IPS-20b (cell line): ENCODE measurements at regions not wholly inside any gene's neighbourhood (a gene's known extent, or its start where the extent isn't known, plus 50 kb on each side); places are given as distances from the start of the nearest gene placed in this dataset.
A peak's percentile ranks its signal among the peaks of the same experiment; 100 is the strongest.

Experiments
- H3K27ac ChIP-seq: one replicate; pipeline ENCODE4 v1.5.1; 2013; ENCODE audit warnings: low read length
- H3K27me3 ChIP-seq: 2 replicates; pipeline ENCODE4 v1.6.1; 2013; ENCODE audit warnings: mild to moderate bottlenecking, low read length, inconsistent platforms; ENCODE audit not compliant: insufficient read depth
- H3K36me3 ChIP-seq: 2 replicates; pipeline ENCODE4 v1.6.1; 2013; ENCODE audit warnings: low read depth, mild to moderate bottlenecking, inconsistent platforms, low read length, moderate library complexity; ENCODE audit not compliant: insufficient read depth
- H3K4me1 ChIP-seq: 2 replicates; pipeline ENCODE4 v1.6.1; 2013; ENCODE audit warnings: mild to moderate bottlenecking, control low read depth, inconsistent platforms, low read length, moderate library complexity; ENCODE audit not compliant: insufficient read depth
- H3K4me3 ChIP-seq: 2 replicates; pipeline ENCODE4 v1.5.1; 2013; ENCODE audit warnings: mild to moderate bottlenecking, low read length, inconsistent platforms
- H3K9ac ChIP-seq: 2 replicates; pipeline ENCODE4 v1.6.1; 2013; ENCODE audit warnings: low read depth, mild to moderate bottlenecking, inconsistent platforms, low read length, moderate library complexity
- H3K9me3 ChIP-seq: 2 replicates; pipeline ENCODE4 v1.6.1; 2013; ENCODE audit warnings: mild to moderate bottlenecking, low read depth, low read length, inconsistent platforms; ENCODE audit not compliant: insufficient read depth

GRCh38 chr5:166571668-166572067, 1719.8 kb upstream of the WWC1 start:
- Histone ChIP-seq H3K4me1 (no peaks in the 10 kb centered on the region), H3K36me3 (no peaks in the 10 kb centered on the region), H3K4me3 (no peak overlapping the region), H3K27me3 (no peaks in the 10 kb centered on the region), H3K27ac (no peak overlapping the region), H3K9ac (no peak overlapping the region), H3K9me3 (no peaks in the 10 kb centered on the region; the same call in 1 of the 2 replicates)

- no peak overlapping the region for H3K27ac ChIP-seq
- H3K36me3 ChIP-seq, result no peaks in the 10 kb centered on the region
- no peaks in the 10 kb centered on the region; the same call in 1 of the 2 replicates for H3K9me3 ChIP-seq
- H3K4me1 ChIP-seq, result no peaks in the 10 kb centered on the region
- H3K9ac ChIP-seq, result no peak overlapping the region
- H3K27me3 ChIP-seq, result no peaks in the 10 kb centered on the region
- no peak overlapping the region for H3K4me3 ChIP-seq
Measured at GRCh38 chr5:166576323-166576722, 1715.1 kb upstream of the WWC1 start.

- Histone ChIP-seq H3K9ac (no peak overlapping the region), H3K27ac (no peak overlapping the region), H3K4me3 (no peak overlapping the region), H3K9me3 (peaks cover 7% of the 10 kb centered on the region; the same call in 1 of the 2 replicates), H3K36me3 (no peaks in the 10 kb centered on the region), H3K4me1 (no peaks in the 10 kb centered on the region), H3K27me3 (no peaks in the 10 kb centered on the region)
Measured at GRCh38 chr5:166581826-166582225, 1709.6 kb upstream of the WWC1 start.

GRCh38 chr5:166582416-166582815, 1709.0 kb upstream of the WWC1 start:
- peaks cover 9% of the 10 kb centered on the region; the same call in 1 of the 2 replicates for H3K9me3 ChIP-seq
- no peak overlapping the region for H3K27ac ChIP-seq
- no peak overlapping the region for H3K4me3 ChIP-seq
- H3K36me3 ChIP-seq, result no peaks in the 10 kb centered on the region
- H3K9ac ChIP-seq, result no peak overlapping the region
- no peaks in the 10 kb centered on the region for H3K27me3 ChIP-seq
- H3K4me1 ChIP-seq, result no peaks in the 10 kb centered on the region

GRCh38 chr5:166594567-166594966, 1696.9 kb upstream of the WWC1 start:
- Histone ChIP-seq H3K36me3 (no peaks in the 10 kb centered on the region), H3K27ac (no peak overlapping the region), H3K4me3 (no peak overlapping the region), H3K4me1 (peaks cover 6% of the 10 kb centered on the region; the same call in 1 of the 2 replicates), H3K9me3 (no peaks in the 10 kb centered on the region), H3K9ac (no peak overlapping the region), H3K27me3 (no peaks in the 10 kb centered on the region)

- Histone ChIP-seq H3K9me3 (no peaks in the 10 kb centered on the region), H3K27me3 (no peaks in the 10 kb centered on the region), H3K36me3 (no peaks in the 10 kb centered on the region), H3K4me1 (peaks cover 6% of the 10 kb centered on the region; the same call in 1 of the 2 replicates), H3K9ac (no peak overlapping the region), H3K27ac (no peak overlapping the region), H3K4me3 (no peak overlapping the region)
Measured at GRCh38 chr5:166595274-166595951, 1696.0 kb upstream of the WWC1 start.

- H3K9ac ChIP-seq, result no peak overlapping the region
- no peaks in the 10 kb centered on the region for H3K9me3 ChIP-seq
- peaks cover 6% of the 10 kb centered on the region; the same call in 1 of the 2 replicates for H3K4me1 ChIP-seq
- H3K4me3 ChIP-seq, result no peak overlapping the region
- H3K36me3 ChIP-seq, result no peaks in the 10 kb centered on the region
- no peaks in the 10 kb centered on the region for H3K27me3 ChIP-seq
- H3K27ac ChIP-seq, result no peak overlapping the region
Measured at GRCh38 chr5:166596043-166596442, 1695.4 kb upstream of the WWC1 start.

GRCh38 chr5:166602271-166602670, 1689.2 kb upstream of the WWC1 start:
- no peaks in the 10 kb centered on the region for H3K27me3 ChIP-seq
- H3K4me3 ChIP-seq, result no peak overlapping the region
- H3K9ac ChIP-seq, result no peak overlapping the region
- H3K36me3 ChIP-seq, result no peaks in the 10 kb centered on the region
- H3K4me1 ChIP-seq, result no peaks in the 10 kb centered on the region
- no peaks in the 10 kb centered on the region for H3K9me3 ChIP-seq
- no peak overlapping the region for H3K27ac ChIP-seq

GRCh38 chr5:166617507-166617906, 1673.9 kb upstream of the WWC1 start:
- Histone ChIP-seq H3K27me3 (no peaks in the 10 kb centered on the region), H3K4me1 (peaks cover 10% of the 10 kb centered on the region; the same call in 1 of the 2 replicates), H3K27ac (no peak overlapping the region), H3K9ac (no peak overlapping the region), H3K4me3 (no peak overlapping the region), H3K9me3 (no peaks in the 10 kb centered on the region), H3K36me3 (no peaks in the 10 kb centered on the region)

GRCh38 chr5:166618526-166618925, 1672.9 kb upstream of the WWC1 start:
- Histone ChIP-seq H3K36me3 (no peaks in the 10 kb centered on the region), H3K27me3 (no peaks in the 10 kb centered on the region), H3K4me3 (0 out of 2 replicates have a peak overlapping the region, but pooled peaks have one; percentile 7), H3K27ac (no peak overlapping the region), H3K9me3 (no peaks in the 10 kb centered on the region), H3K9ac (no peak overlapping the region), H3K4me1 (peaks cover 10% of the 10 kb centered on the region; the same call in 1 of the 2 replicates)

- H3K27me3 ChIP-seq, result no peaks in the 10 kb centered on the region
- H3K9ac ChIP-seq, result peak overlapping the region; percentile 3; the same call in 1 of the 2 replicates
- H3K4me3 ChIP-seq, result peak overlapping the region; percentile 26; the same call in 1 of the 2 replicates
- H3K4me1 ChIP-seq, result peaks cover 22% of the 10 kb centered on the region
- no peaks in the 10 kb centered on the region for H3K9me3 ChIP-seq
- no peaks in the 10 kb centered on the region for H3K36me3 ChIP-seq
- peak overlapping the region; percentile 8 for H3K27ac ChIP-seq
Measured at GRCh38 chr5:166624573-166624972, 1666.9 kb upstream of the WWC1 start.

- peaks cover 20% of the 10 kb centered on the region for H3K4me1 ChIP-seq
- peak overlapping the region; percentile 8 for H3K27ac ChIP-seq
- H3K27me3 ChIP-seq, result no peaks in the 10 kb centered on the region
- H3K9ac ChIP-seq, result peak overlapping the region; percentile 3; the same call in 1 of the 2 replicates
- no peaks in the 10 kb centered on the region for H3K36me3 ChIP-seq
- peak overlapping the region; percentile 26; the same call in 1 of the 2 replicates for H3K4me3 ChIP-seq
- H3K9me3 ChIP-seq, result no peaks in the 10 kb centered on the region
Measured at GRCh38 chr5:166625210-166625865, 1666.1 kb upstream of the WWC1 start.
